DMS79 treated with DMSO at 0.1 percent for 48 hours (cell line): ENCODE measurements at regions not wholly inside any gene's neighbourhood (a gene's known extent, or its start where the extent isn't known, plus 50 kb on each side); places are given as distances from the start of the nearest gene placed in this dataset.
"Not testable (repeated sequence)": the region's sequence is repeated elsewhere in the genome, so short reads cannot be mapped to it uniquely, and the experiment has no call there.

ENCODE experiments used
- DNase-seq: peaks from one replicate; lab custom pipeline; 2025; lab: John Stamatoyannopoulos, UW

DNA sequence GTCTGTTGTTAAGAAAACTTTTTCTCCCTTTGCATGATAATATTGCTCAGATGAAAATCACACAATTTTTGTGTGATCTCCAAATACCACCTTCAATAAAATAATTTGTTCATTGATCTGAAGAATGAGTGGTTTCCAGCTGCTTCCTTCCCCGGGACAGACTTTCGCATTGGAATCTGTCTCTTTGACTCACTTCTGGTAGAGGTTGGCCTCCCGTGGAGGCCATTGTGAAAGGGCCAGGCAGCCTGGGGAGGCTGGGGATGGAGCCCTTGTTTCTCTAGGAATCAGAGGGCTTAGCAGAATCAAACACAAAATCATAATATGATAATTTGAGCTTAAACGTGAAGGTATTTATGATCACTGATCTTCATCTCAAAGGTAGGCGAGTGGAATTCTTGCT lies 135.0 kb upstream of the ZNF536 start:
- DNase-seq = no peak

DNA sequence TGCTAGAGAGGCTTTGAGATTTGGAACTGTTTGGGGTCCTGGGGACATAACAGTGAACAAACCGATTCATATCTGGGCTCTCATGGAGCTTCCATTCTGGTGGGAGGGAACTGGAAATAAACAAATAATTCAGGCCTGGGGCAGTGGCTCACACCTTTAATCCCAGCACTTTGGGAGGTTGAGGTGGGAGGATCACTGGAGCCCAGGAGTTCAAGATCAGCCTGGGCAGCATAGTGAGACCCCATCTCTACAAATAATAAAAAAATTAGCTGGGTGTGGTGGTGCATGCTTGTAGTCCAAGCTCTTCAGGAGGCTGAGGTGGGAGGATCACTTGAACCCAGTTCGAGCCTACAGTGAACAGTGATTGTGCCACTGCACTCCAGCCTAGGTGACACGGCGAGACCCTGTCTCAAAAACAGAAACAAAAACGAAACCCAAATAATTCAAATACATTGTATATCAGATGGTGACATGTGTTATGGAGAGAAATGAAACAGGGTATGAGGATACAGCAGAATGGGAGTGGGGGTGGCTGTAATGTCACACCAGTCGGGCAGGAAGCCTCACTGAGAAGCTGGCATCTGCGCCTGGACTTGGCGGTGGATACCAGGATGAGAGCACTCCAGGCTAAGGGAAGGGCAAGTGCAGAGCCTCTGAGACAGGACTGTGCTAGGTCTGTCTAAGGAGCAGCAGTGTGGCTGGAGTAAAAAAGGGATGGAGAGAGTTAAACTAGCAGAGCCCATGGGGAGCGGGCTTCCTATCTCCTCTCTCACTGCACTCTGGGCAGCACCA lies 131.1 kb upstream of the ZNF536 start:
- no peak for DNase-seq

DNA sequence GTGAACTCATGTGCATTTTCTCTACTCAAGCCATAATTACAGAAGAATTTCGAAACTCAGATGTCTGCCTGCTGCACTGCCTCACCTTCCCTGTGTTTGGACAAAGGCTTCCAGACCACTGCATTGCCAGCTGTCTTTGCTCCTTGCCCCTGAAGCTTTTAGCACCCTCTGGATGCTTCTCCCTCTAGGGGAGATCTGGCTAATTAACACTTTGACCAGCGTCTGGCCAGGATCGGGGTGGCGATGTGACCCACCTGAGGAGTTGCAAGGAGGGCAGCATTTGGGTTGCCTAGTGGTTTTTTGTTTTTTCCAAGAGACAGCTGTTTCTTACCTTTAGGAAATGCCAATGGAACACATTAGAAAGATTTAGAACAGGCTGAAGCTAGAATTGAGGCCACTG lies 127.7 kb upstream of the ZNF536 start:
- no peak for DNase-seq

DNA sequence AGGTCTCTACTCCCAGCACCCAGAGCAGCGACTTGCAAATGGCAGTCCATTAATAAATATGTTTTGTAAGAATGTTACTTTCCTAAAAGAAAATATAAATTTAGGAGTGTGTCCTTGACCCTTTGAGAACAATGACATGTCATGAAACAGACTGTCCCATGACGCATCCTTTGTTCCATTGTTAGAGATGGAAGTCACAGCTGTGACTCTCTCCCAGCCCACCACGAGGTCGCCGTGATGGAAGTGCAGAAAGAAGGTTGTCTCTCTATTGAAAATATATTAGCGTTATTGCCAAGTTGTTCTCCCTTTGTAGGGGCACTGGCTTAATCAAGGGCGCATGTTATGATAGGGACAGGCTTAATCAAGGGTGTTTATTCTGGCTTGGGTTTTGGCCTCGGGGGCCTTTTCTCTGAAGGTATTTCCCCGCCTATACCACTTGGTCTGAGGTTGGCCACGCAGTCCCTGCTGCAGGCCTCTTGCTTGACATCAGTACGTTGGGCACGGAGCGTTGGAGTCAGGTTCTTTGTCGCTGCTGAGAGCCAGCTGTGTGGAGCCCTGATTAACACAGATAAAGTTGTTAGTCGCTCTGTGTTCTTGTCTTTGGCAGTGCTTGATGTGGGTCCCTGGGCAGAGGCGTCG lies 126.7 kb upstream of the ZNF536 start:
- DNase-seq = no peak

DNA sequence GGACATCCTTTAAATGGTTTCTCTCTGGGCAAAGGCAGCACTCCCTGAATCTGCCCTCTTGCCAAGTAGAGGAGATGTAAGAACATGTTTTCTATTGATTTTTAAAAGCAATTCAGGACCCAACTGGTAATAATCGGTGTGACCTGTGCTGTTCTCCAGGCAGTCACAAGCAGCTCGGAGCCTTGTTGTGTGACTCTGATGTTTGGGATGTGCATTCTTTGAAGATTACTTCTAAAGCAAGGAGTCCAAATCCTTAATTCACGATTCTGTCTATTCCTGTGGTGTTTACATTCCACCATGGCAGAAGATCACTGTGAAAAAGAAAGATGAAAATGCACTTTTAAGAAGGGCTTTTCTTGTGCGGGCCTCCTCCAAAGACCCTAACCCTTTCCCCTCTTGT lies 122.3 kb upstream of the ZNF536 start:
- DNase-seq = no peak

DNA sequence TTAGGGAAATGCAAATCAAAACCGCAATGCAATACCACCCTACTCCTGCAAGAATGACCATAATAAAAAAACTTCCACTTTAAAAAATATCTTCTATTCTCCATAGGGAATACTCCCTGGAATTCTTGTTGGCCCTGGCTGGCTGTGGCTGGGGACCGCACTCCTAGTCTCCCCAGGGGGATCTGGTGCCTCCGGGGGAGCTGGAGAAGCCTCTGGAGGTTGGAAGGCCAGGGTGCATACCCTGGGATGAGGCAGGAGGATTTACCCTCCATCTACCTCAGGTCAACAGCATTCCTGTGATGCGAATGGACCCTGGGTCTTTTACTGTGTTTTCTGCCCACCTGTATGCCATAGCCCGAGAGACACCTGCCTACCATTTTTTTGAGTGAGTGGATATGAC lies 120.0 kb upstream of the ZNF536 start:
- no peak for DNase-seq

DNA sequence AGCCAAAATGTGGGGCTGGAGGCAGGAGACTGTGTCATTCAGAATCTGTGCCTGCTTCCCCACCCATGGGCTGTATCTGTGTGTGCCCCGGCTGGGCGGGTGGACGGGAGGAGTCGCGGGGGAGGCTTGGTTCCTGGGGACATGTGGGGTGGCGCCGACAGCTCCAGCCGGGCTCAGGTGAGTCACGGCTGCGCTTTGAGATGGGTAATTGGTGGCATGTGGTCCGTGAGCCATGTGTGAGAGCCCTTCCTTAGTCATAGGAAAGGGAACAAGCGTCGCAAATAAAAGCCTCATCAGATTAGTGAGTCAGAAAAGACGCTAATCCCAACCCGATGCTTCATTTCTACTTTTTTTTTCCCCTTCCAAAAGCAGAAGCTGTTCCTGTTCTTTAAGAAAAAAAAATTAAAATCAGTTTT lies 118.6 kb upstream of the ZNF536 start:
- no peak for DNase-seq

DNA sequence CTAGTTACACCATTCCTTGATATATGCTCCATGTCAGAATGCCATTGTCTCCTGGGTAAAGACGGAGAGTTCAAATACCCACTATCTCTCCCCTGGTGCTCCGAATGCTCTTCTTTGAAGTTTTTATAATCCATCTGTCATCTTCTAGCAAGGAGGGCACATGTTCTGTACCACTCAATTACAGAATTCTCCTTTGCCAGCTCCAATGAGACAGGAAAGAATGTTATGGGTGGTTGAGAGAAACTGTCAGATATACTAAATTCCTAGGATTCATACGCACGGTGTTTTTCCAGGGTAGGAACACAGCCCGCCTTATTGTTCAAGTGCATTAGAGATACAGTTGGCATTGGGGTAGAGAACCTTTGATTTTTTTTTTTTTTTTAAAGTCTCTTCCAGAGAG lies 118.0 kb upstream of the ZNF536 start:
- DNase-seq = no peak

DNA sequence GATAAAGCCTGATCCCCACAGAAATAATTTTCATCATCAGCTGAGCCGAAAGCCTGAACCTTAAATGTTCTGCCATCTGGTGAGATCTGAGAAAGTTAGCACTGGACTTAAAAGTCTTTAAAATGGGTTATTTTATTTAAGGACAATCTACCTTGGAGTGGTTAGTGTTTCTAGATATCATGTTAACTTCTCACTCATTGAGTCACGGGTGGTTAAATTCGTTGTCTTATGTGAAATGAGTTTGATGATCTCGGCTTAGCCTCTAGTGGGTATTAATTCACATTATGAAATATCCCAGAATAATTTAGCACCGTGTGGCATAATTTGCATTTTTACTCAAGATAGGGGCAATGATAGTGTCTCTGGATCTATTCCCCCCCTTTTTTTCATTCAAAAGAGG lies 117.4 kb upstream of the ZNF536 start:
- no peak for DNase-seq

DNA sequence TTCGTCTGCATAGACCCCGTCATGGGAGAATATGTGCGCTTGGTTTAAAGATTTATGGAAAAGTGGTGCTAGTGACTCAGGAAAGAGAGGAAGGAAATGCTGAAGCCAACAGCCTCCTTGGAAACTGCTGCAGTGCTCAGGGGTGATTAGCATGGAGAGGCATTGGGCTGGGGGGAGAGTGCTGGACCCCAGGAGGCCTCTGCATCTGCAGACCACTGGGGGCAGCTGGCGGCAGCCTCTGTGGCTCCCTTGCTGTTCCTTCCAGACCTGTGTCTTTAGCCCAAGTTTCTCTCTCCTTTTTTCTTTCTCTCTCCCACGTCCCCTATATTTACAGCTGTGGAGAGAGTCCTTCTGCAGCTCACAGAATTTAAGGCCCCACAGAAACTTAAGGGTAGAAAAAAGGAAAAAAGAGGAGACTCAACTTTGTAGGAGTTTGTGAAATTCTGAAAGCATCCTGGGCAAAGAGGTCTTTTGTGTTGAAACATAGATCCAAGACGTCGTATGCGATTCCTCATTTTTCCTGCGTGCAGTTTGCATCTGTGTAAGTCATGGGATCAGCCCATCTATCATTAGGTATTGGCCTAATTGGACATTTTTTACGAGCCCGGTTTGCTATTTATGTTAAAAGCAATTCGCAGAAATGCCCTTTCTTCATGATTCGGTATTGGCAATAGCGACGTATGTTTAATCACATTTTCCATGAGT lies 116.2 kb upstream of the ZNF536 start:
- DNase-seq = no peak

DNA sequence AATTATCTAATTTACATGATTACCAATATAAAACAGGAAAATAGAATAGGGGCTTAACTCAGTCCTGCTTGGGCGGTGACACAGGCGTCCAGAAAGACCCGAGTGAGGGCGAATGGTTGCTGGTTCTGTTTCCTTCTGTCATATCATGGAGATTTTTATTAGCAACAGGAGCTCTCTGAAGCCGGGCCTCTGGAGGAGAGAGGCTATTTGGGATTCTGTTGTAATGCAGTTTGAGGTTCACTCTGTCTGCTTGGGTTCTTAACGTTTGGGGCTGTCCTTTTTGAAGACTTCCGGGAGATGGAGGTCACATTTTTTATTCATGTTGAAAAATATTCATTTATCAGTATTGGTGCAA lies 115.7 kb upstream of the ZNF536 start:
- DNase-seq = no peak

DNA sequence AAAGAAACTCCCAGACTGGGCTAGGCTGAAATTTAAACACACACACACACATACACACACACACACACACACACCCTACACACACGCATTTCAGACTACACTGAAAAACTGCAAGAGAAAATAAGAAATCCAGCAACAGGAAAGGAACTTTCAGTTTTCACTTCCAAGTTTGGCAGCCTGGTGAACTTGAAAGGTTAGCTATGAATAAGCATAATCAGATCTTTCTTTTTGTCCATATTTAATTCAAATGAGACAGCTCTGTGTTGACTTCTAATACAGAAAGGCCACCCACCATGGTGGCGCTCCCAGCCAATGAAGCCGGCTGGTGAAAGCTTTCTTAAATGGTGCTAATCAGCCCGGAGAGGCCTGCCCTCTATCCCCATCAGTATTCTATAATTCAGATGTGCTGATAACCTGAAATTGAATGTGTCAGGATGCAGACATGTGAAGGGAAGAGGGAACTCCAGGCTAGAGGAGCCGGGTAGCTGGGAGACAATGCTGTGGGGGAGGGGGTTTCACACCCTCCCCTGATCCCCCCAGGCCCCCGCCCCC lies 108.3 kb upstream of the ZNF536 start:
- DNase-seq = no peak

DNA sequence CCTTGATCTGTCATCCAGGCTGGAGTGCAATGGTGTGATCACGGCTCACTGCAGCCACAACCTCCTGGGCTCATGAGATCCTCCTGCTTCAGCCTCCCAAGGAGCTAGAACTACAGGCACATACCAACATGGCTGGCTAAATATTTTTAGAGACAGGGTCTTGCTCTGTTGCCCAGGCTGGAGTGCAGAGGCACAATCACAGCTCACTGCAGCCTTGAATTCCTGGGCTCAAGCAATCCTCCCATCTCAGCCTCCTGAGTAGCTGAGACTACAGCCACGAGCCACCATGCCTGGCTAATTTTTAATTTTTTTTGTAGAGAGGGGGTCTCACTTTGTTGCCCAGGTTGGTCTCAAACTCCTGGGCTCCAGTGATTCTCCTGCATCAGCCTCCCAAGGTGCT lies 106.3 kb upstream of the ZNF536 start:
- DNase-seq = not testable (repeated sequence)

DNA sequence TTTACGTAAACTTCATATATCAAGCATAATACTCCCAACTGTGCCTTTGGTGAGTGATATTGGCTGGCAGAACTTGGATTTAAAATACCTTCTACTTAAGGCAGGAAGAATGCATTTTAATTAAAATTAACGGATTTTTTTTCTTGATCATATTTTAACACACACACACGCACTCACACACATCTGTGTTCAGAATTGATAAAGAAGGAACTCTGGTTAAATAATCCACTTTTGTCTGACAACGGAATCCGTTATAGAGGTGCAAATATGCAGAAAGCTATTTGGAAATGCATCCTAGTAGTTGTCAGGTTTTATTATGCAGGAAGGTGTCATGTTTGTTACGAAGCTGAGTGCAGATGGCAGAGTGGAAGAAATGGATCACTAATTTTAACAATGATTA lies 105.5 kb upstream of the ZNF536 start:
- no peak for DNase-seq

DNA sequence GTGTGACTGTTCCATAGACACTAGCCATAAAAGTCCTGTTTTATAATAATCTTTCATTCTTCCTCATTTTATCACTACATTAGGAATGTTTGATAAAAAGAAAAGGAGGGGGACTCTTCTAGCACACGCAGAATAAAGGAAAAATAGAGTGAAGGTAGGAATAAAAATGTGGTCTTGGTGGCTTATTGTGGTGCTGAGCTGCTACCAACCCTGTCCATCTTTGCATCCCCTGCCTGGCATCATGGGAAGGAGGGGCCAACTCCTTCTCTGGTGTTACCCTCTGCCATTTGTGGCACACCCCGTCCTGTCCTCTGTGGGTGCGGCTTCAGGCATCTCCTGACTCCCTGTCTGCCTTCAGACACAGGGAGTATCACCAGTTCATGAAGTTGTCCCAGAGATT lies 104.9 kb upstream of the ZNF536 start:
- DNase-seq = no peak

DNA sequence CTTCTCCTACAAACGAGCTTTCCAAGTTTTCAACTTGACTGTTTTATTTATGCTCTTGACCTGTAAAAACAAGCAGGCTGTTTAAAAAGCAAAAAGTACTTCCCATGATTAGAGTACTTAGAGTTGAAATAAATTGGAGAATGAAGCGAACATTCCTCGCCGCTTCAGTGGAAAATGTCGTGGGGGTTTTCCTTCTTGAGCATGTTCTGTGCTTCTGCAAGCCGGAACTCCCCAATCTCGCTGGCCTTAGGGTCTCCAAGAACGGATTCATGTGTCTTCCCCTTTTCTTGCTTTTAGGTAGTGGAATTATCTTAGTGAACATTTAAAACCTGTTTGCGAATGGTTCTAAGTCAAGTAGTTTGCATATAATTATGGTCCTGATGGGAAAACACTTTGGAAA lies 103.6 kb upstream of the ZNF536 start:
- peak; percentile 58 for DNase-seq

DNA sequence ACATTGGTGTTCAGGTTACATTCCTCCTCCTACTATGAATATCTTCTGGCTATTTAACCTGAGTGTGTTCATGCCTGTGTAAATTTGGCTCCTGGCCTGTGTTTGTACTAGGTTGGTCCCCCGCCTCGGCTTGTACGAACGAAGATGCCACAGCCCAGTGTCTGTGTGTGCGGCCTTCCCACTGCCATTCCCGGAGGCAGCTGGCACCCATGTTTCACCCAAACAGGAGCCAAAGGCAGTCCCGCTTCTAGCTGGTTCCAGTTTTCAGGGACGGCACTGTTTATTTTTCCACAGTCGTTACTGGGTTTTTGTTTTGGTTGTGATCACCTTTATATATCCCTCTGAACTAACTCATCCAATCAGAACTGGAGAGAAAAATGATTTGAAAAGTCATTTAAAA lies 102.5 kb upstream of the ZNF536 start:
- no peak for DNase-seq

DNA sequence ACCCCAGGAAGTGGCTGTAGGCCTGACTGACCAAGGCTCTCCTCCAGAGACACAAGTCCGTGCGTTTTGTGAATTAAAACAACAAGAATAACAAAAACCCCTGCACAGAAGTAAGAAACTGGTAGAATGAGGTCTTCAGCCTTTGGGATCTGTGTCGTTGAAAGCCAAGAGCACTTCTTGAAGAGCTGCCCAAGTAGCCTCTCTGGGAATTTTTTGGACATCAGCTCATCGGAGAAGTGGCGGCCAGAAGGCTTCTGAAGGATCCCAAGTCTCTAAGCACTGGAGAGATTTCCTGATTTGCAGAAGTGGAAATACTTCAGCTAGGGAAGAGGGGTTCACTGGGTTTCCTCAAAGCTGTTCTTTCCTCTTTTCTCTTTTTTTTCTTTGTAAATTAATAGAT lies 100.4 kb upstream of the ZNF536 start:
- DNase-seq = no peak

DNA sequence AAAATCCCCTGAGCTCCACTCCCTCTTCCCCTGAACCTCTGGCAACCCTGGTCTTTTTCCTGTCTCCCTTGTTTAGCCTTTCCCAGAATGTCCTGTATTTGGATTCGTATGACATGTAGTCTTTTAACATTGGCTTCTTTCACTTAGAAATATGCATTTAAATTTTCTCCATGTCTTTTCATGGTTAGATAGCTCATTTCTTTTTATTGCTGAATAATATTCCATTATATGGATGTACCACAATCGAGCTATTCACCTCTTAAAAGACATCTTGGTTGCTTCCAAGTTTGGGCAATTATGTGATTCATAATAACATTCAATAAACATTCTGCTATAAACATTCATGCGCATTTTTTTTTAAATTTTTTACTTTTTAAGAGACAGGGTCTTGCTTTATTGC lies 99.6 kb upstream of the ZNF536 start:
- no peak for DNase-seq

DNA sequence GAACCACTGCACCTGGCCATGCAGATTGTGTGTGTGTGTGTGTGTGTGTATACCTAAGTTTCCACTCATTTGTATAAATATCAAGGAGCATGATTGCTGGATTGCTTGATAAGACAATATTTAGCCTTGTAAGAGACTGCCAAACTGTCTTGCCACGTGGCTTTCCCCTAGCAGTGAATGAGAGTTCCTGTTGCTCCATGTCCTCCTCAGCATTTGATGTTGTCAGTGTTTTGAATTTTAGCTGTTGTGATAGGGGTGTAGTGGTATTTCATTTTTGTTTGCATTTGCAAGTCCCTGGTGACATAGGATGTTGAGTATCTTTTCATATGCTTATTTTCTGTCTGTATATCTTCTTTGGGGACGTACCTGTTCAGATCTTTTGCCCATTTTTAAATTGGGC lies 99.0 kb upstream of the ZNF536 start:
- no peak for DNase-seq

DNA sequence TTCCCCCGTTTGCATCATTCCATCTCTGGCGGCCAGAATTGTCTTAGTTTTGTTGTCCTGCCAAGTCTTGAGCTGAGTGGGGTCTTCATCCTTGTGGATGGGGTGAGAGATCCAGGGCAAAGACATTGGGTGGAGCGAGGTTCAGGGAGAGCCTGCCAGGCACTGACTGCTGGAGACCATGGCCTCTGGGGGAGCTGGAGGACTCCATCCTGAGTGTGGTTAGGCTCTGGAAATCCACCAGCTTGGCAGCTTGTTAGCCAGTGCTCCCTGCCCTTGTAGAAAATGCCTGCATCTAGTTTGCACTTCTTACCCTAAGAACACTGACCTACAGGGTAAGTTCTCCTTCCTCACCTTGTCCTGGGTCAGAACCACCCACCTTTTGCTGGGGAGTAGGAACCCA lies 97.2 kb upstream of the ZNF536 start:
- DNase-seq = no peak

DNA sequence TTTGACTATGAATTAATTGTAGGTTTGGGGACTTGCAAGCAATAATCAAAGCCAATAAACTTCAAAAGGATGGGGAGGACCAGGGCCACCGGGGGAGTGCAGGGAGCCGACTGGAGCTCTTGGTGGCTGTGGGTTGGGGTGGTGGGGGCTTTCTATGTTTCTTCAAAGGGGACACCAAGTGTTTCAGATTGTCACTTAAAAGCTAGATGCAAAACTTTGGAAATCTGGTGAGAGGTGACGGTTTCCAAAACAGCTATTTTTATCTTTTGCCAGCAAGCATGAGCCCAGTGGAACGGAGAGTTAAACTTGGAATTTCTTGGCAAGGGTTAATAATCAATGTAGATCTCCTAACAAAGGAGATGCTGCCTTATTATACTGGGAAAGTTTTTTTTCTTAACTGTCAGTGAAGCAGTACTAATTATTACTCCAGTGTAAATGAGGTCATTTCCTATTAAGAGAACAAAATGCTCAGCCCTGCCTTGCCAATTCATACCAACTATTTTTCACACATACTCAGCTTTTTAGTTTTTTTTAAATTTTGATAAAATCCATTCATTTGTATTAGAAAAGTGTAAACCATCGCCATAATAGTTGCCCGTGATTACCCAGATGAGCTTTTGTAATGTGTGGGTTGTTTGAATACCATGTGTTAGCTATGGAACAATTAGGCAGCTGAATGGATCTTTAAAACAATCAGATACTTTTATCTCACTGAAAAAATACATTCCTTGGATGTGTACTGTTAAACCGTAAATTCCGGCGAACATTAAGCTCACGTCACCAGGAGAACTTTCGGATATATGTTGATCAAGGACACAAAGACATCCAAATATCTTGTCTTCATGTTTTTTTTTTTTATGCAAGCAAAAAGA lies 95.9 kb upstream of the ZNF536 start:
- DNase-seq = no peak
